ENCODE measurements at regions not wholly inside any gene's neighbourhood (a gene's known extent, or its start where the extent isn't known, plus 50 kb on each side); places are given as distances from the start of the nearest gene placed in this dataset.
"Not testable (repeated sequence)": the region's sequence is repeated elsewhere in the genome, so short reads cannot be mapped to it uniquely, and the experiment has no call there.

DNA sequence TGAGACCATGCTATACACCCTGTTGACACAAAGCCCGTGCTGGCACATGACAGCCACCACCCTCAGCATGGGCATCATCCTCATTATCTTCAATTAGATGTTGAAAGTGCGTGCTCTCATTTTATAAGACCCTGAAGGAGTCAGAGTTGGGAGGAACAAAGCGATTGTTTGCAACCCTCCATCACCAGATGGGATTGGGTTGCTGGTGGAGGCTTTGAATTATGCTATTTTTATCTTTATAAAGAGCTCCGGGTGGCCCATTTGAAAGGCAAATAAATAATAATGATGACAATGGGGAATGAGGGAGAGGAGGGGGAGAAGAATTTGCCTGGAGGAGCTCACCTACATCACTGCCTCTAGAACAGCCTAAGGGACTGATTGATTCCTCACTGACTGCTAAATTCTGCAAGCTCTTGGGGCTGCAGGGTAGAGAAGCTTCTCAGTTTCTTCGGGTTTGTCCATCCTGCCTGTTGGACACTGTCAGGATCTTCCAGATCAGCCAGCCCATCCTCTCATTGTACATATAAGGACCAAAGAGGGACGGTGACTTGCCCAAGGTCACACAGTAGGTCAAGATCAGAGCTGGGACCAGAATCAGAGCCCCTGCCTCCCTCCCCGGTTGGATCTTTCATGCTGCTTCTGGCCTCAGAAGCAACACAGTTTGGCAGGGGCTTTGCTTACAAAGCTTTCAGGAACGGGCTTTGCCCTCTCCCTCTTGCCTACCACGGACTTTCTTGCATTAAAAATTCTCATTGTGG lies 130.9 kb upstream of the ZBTB40 start:
- DNase-seq: no peak

DNA sequence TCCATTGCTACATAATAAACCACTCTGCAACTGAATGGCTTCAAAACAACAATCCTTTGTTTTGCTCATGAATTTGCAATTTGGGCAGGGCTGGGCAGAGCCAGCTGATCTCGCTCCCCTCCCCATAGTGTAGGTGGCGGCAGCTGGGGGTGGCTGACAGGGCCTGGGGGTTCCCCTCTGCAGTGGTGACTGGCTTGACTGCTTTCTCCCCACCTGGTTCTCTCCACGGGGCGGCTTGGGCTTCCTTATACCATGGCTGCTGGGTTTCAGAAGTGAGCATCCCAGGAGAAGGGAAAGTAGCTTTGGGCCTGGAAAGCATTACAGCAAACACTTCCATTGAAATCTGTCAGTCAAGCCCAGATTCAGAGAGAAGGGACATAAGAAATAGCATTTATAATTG lies 129.7 kb upstream of the ZBTB40 start:
- DNase-seq: no peak

DNA sequence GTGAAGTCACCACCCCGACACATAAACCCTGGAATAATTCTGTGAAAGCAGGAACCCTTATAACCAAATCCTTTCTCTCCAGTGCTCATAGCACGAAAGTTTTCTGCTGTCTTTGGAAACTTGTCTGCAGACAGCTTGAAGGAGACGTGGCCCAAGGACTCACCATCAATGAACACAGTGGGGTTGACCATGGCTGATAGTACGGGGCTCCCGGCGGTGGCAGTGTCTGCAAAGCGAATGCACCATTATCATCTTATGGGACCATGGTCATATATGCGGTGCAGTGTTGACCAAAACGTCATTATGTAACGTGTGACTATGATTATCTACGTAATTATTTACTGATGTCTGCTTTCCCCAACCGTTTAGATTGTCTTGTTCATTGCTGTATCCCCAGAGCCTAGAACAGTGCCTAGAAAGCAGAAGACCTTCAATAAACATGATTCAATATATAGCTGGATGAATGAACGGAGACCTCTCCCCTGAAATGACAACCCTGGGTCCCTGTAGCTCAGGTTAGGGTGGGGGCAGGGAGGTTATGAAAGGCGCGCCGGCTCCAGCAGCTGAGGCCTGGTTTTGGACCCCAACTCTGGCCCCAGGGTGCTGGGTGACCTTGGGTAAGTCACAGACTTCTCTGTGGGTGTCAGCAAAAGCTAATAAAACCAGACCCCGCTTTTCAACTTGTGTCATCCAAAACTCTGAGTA lies 128.4 kb upstream of the ZBTB40 start:
- DNase-seq: no peak

DNA sequence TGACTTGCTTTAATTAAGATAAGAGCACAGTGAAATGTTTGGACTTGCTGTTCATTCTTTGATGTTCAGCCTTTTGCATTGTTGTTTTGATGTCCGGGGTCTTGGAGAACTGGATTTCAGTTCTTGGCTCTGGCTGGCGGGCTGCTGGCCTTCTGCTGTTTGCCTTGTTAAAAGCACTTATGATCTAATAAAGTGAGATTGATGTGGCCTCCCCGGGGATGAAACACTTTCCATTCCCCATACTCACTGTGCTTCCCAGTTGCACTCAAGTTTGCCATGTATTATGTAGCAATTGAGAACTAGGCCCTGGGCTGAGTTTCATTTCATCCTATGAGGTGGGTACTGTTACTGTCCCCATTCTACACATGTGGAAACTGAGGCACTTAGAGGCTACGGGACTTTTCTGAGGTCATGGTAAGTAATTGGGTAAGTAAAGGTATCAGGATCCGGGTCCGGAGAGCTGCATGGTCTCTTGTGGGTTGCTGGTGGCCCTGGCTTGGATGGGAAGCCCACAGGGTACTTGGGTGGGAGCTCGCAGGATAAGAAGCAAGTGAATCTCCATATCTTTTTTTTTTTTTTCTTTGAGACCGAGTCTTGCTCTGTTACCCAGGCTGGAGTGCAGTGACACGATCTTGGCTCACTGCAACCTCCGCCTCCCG lies 127.7 kb upstream of the ZBTB40 start:
- no peak for DNase-seq

DNA sequence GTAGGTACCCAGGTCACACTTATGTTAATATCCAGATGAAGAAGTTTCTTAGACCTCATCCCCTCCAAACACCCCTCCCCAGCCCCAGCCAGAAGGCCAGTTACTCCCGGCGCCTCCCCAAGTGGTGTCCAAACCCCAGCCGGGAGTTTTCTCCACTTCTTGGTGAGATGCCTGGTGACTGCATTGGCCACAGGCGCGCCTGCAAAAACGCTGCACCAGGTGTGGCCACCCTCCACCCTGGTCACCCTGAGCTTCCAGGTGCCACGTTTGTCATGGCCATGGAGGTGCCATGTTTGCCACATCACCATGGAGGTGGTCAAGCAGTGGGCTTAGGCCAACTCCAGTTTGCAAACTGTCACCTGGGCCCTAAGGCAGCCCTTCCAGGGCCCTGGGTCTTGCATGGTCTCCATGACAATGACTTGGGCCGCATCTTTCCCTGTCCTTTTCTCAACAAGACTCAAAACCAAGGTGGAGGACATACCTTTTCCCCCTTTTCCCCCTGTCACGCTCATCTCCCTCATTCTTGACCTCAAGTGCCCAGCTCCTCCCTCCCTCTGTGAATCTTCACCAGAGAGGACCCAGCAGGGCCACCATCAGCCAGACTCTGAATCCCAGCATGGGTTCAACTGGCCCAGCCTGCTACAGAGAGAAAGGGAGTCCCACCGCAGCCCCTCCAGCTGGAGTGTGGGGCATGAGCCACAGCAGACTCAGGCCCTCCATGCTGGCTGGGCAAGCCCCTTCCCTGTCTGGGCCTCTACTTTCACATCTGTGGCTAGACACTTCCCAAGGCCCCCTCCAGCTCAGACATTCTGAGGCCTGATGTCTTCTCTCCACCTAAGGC lies 125.9 kb upstream of the ZBTB40 start:
- no peak for DNase-seq

DNA sequence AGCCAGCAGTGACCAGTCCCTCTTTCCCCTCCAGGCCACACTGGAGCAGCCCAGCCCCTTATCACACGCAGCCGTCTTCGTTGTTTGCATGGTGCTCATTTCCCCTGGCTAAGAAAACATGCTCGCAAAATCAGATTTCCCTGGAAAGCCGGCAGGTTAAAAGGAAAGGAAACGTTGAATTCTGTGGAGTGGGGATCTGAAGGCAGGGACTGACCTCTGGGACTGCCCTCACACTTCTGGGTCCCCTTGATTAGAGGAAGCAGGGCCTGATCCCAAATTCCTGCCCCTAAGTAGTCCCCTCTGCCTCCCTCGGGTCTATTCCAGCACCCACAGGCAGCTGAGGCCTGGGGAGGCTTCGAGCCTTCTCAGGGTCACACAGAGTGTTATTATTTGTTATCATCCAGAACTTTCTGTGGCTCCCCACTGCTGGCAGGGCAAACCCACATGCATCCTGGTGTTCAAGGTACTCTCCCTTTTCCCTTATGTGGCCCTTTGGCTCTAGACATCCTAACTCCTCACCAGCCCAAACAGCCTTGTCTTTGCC lies 125.2 kb upstream of the ZBTB40 start:
- no peak for DNase-seq

DNA sequence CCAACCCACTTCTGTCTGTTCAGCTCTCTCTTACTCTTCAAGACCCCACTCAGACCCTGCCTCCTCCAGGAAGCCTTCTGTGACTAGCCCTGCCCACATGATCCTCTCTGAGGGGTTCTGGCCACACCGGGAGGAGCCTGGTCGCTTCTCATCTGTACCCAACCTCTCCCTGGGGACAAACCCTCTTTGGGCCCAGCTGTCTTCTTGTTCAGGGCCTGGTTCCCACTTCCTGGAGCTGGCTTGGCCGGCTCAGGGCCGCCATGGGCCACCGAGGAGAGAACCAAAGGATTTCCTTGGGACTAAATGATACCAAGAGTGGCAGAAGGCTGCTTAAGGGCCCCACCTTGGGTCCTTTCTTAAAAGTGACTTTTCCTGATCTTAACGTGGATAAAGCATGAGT lies 124.7 kb upstream of the ZBTB40 start:
- no peak for DNase-seq

DNA sequence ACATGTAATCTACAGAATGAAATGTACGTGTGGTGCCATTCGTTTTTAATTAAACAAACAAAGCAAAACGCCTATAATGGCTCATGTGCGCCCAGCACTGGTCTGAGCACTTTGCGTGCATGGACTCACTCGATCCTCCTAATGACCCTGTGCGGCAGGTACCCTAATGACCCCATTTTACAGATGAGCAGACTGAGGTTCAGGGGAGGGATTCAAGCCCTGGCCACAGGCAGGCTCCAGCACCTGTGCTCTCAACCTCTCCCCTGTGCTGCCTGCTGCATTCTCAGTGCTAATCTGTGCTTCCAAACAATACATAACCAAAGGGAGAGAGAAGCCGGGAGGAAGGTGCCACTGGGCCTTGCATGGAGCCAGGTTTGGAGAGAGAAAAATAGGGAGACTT lies 124.2 kb upstream of the ZBTB40 start:
- DNase-seq: no peak

DNA sequence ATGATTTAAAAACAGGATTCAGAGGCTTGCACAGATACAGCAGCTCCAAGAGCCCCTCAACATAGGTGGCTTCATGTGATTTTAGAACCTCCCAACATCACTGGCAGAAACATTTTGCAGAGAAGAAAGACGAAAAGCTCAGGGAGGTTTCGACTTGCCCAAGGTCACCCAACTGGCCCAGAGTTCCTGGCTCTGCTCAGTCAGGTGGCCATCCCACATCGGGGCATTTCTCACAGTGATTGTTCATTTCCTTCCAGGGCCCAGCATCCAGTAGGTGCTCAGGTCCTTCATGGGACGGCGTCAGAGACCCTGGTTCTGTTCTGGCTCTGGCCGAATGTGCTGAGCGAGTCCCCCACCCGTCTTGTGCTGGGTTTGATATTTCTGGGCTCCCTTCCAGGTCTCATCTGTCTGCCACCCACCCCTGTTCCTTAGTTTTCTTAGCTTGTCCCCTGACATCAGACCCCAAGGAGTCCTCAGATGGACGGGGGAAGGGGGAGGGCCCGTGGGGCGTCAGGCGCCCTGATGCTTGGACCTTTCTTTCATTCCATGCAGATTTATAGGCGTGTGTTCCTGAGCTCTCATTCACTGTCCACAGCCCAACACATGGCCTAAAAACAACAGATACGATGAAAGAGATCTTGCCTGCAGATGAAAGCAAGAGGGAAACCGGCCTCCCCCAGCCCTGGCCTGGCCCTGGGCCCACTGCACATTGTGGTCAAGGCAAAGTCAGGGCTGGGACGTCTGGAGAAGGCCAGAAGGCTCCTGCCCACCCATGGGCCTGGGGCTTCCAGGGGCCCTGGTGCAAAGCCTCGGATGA lies 123.1 kb upstream of the ZBTB40 start:
- no peak for DNase-seq

DNA sequence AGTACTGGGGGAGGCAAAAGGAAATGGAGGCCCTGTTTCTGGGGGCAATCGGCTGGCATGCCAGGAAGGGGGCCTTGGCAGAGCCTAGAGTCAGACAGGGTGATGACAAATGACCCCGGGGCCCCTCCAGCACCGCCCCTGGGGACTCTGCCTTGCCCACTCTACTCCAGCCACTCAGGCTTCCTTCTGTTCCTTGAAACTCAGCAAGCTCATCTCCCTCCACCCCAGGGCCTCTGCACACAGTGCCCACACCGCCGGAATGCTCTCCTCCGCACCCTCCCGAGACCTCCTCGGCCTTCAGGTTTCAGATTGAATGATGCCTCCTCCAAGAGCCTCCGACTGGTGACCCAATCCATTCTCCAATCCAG lies 122.5 kb upstream of the ZBTB40 start:
- no peak for DNase-seq

DNA sequence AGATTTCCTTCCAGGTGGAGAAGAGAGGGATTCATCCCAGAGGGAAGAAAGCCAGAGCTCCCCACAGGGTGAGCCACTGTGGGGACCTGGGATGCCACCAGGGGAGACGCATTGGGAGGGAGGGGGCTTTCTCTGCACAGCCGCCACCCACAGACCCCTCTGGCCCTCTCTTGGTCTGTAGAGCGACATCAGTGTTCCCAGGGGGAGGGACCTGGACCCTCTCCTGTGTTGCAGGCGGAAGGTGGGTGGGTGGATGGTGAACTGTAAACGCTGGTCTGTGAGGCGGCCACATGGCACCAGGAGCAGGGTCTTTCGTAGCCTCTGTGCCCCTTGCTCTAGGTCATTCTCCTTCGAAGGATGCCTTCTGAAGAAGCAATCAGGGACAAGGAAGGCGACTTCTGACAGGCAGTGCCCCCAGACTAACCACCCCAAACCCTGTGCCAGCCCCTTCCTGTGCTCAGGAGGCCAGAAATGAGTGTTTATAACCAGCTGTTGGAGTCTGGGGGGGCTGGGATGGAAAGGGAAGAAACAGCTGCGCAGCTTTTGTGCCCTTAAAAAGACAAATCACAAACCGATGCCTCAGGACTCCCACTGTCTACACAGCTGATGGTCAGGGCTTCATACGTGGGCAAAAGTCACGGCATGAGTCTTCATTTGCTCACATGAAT lies 121.4 kb upstream of the ZBTB40 start:
- no peak for DNase-seq

DNA sequence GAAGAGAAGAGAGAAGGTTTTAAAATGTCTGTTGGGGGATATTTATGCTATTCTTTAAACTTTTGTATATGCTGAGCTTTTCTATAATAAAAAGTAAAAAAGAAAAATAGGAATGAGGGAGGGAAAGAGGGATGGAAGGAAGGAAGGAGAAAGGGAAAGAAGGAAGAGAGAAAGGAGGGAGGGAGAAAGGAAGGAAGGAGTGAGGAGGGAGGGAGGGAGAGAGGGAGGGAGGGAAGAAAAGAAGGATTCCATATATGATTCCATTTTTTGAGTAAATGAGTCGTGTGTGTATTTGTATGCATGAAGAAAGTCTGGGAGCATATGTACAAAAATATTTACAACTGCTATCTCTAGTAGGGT lies 120.9 kb upstream of the ZBTB40 start:
- no peak for DNase-seq

DNA sequence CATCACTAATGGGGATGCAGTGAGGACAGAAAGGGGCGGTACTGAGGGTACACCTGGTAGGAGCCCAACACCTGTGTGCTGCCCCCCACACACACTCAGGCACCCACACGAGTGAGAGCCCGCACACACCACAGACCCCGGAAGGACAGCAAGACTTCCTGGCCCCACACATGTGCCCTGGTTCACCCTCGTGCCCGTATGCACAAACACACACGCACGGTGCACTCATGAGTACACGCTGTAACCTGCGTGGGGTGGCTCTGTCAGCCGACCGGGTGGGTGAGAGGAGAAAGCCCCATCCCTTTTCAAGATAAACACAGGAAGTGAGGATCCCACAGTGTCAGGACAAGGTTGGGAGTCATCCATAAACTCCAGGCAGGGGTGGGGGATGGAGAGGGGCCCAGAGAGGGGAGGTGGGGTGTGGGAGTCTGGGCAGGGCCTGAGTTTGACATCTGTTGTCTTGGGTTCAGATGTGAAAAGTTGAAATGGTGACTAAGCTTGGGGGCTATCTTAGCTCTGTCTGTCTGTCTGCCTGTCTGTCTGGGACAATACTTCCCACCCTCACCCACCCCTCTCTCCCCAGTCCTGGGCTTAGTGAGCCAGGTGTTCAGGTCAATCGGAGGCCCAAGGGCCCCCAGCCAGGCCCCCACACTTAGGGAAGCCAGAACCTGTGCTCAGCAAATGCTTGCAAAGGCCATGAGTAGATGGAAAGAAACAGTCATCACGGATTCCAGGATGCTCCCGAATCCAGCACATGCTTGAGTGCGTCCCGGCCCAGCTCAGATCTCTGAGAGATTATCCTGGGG lies 119.8 kb upstream of the ZBTB40 start:
- DNase-seq: no peak

DNA sequence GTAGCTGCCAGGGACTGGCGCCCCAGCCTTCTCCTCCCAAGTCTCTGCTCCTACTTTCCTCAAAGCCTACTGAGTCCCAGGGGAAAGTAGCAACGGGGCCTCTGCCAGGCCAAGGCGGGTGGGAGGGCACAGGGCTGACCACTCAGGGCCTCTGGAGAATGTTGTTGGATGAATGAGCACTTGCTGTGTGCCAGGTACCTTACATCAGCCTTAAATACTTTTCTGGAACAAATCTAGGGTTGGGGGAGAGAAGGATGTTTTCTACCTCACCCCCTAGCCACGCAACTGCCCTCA lies 119.3 kb upstream of the ZBTB40 start:
- no peak for DNase-seq

DNA sequence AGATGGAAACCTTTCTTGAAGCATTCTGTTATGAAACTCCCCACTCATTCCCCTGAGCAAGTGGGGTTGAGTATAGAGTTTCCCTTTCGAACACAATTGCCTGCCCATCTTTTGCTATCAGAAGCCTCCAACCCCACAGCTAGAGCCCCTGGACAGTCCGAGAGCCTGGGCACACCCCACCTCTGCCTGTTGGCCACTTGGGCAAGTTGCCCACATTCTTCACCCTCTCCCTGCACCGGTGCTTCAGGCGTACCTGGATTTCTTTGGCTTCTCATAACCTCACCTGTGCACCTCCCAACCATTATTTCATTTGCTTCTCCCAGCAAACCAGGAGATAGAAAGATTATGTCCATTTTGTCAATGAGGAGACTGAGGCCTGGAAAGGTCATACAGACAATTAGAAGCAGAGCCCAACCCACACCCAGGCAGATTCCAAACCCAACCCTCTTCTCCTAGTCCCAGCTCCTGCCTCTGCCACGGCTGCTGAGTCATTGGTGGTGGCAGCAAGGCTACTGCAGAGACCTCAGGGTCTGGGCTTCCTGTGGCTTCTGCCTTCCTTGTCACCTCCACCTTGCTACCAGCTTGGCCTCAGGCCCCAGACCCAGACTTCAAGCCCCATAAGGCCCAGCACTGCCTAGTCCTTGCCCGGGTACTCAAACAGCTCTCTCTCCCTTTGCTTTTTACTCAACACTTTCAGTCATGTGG lies 118.7 kb upstream of the ZBTB40 start:
- no peak for DNase-seq

DNA sequence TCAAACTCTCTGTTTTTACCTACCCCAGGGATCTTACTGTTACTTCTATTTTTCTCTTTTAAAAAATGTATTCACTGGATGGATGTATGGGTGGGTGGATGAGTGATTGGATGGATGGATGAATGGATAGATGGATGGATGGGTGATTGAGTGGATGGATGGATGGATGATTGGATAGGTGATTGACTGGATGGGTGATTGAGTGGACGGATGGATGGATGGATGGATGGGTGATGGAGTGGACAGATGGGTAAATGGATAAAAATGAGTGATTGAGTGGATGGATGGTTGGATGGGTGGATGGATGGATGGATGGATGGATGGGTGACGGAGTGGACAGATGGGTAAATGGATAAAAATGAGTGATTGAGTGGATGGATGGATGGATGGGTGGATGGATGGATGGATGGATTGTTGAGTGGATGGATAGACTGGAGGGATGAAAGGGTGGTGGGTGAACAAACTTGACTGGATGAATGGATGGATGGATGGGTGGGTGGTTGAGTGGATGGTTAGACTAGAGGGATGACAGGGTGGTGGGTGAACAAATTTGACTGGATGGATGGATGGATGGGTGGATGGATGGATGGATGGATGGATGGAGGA lies 118.0 kb upstream of the ZBTB40 start:
- DNase-seq: no peak

DNA sequence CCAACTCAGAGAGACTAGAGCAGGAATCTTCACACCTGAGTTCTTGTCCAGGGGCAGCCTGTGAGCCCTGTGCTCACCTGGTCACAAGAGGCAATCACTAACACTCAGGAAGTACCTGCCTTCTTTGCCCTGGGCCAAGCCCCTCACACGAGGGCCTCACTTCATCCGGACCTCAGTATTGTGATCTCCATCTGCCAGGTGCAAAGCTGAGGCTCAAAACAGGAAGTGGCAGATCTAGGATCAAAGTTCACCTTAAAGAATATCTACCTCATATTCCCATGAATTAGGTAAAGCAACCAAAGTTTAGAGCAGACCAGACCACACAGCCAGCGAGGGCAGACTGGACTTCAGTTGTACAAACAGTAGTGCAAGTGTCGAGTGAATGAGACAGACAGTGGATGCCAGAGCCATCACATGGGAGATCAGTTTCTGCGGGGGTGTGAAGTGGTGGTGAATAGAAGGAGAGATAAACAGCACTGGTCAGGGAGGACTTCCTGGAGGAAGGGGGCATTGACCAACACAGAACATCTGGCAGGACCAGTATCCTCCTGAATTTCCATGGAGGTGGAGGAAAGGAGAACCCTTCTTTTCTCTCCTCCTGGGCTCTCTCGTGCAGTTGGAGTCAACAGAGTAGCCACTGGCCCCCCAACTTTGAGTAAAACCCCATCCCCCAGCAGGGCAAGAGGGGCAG lies 116.6 kb upstream of the ZBTB40 start:
- no peak for DNase-seq

DNA sequence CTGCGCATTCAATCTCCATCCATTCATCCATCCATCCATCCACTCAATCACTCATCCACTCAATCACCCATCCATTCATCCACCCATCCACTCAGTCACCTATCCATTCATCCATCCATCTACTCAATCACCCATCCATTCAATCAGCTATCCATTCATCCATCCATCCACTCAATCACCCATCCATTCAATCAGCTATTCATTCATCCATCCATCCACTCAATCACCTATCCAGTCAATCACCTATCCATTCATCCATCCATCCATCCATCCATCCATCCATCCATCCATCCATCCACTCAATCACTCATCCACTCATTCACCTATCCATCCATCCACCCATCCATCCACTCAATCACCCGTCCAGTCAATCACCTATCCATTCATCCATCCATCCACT lies 115.4 kb upstream of the ZBTB40 start:
- DNase-seq: not testable (repeated sequence)

All from SW 1271 (cell line).